Body of pancreas (tissue), 4 donors: ENCODE measurements at regions not wholly inside any gene's neighbourhood (a gene's known extent, or its start where the extent isn't known, plus 50 kb on each side); places are given as distances from the start of the nearest gene placed in this dataset.
"Not testable (repeated sequence)": the region's sequence is repeated elsewhere in the genome, so short reads cannot be mapped to it uniquely, and the experiment has no call there.

Experiments used
- CTCF ChIP-seq, 7 experiments: fragments of 450-650 bp in 4 of 7; fragments of 200-600 bp in 3 of 7; sonication (generic) in 3 of 7; IDR thresholded peaks; one replicate each; pipeline ENCODE4 v1.5.1; 2016 to 2019; ENCODE audit warnings: antibody characterized with exemption in 7 of 7
- POLR2A ChIP-seq, 3 donors: fragments of 450-650 bp; IDR thresholded peaks; one replicate each; pipeline ENCODE4 v1.6.1; 2016; ENCODE audit warnings: antibody characterized with exemption in 3 of 3, mild to moderate bottlenecking in 2 of 3

- not testable (repeated sequence) for TF ChIP-seq CTCF, POLR2A (IDR thresholded peaks at IDR 0.05)
These were observed 288.0 kb upstream of the TEKT4 start for GRCh38 chr2:94583081-94583723.
